ENCODE measurements at regions not wholly inside any gene's neighbourhood (a gene's known extent, or its start where the extent isn't known, plus 50 kb on each side); places are given as distances from the start of the nearest gene placed in this dataset.
A peak's percentile ranks its signal among the peaks of the same experiment; 100 is the strongest.
"Not testable (repeated sequence)": the region's sequence is repeated elsewhere in the genome, so short reads cannot be mapped to it uniquely, and the experiment has no call there.

GRCh38 chr14:35988972-35989690 lies 163.0 kb downstream of the BRMS1L start:
- ATAC-seq (no peak), DNase-seq (no peak)

GRCh38 chr14:35988550-35988949 lies 162.4 kb downstream of the BRMS1L start:
- ATAC-seq (no peak), DNase-seq (no peak)

GRCh38 chr14:35987731-35988130 lies 161.6 kb downstream of the BRMS1L start:
- DNase-seq (no peak), ATAC-seq (no peak)

GRCh38 chr14:35986219-35986573 lies 160.1 kb downstream of the BRMS1L start:
- ATAC-seq (no peak), DNase-seq (no peak)

- ATAC-seq = peak; percentile 53
- DNase-seq = no peak
Observed at GRCh38 chr14:35985474-35986218, 159.5 kb downstream of the BRMS1L start.

- DNase-seq = no peak
- no peak for ATAC-seq
Observed at GRCh38 chr14:35979531-35979930, 153.4 kb downstream of the BRMS1L start.

- ATAC-seq = no peak
- DNase-seq = no peak
Observed at GRCh38 chr14:35978561-35978960, 152.4 kb downstream of the BRMS1L start.

- ATAC-seq = no peak
- DNase-seq = no peak
Observed at GRCh38 chr14:35975814-35976213, 149.7 kb downstream of the BRMS1L start.

- DNase-seq (no peak), ATAC-seq (no peak)
Observed at GRCh38 chr14:35973770-35974169, 147.6 kb downstream of the BRMS1L start.

GRCh38 chr14:35971965-35972630 lies 146.0 kb downstream of the BRMS1L start:
- ATAC-seq (no peak), DNase-seq (no peak)

- ATAC-seq (no peak), DNase-seq (no peak)
Observed at GRCh38 chr14:35969310-35969709, 143.2 kb downstream of the BRMS1L start.

GRCh38 chr14:35965400-35965799 lies 139.3 kb downstream of the BRMS1L start:
- ATAC-seq = no peak
- no peak for DNase-seq

GRCh38 chr14:35964697-35965286 lies 138.7 kb downstream of the BRMS1L start:
- no peak for DNase-seq
- ATAC-seq = no peak

GRCh38 chr14:35963209-35963608 lies 137.1 kb downstream of the BRMS1L start:
- ATAC-seq (no peak), DNase-seq (no peak)

- DNase-seq (no peak), ATAC-seq (no peak)
Observed at GRCh38 chr14:35961697-35962274, 135.6 kb downstream of the BRMS1L start.

GRCh38 chr14:35959835-35960234 lies 133.7 kb downstream of the BRMS1L start:
- no peak for DNase-seq
- ATAC-seq = no peak

- DNase-seq (no peak), ATAC-seq (no peak)
Observed at GRCh38 chr14:35958499-35958898, 132.4 kb downstream of the BRMS1L start.

- ATAC-seq = no peak
- DNase-seq = no peak
Observed at GRCh38 chr14:35956376-35957085, 130.4 kb downstream of the BRMS1L start.

- ATAC-seq (no peak), DNase-seq (no peak)
Observed at GRCh38 chr14:35952584-35952983, 126.4 kb downstream of the BRMS1L start.

- no peak for DNase-seq
- no peak for ATAC-seq
Observed at GRCh38 chr14:35949920-35950513, 123.9 kb downstream of the BRMS1L start.

- DNase-seq, ATAC-seq: not testable (repeated sequence)
Observed at GRCh38 chr14:35947983-35948382, 121.8 kb downstream of the BRMS1L start.

All from stimulated activated naive CD8-positive, alpha-beta T cell treated with anti-CD3 and anti-CD28 coated beads, Interleukin-15, Interleukin-2, amounts not matched to agents 100 U/mL and 50 U/mL, for 24 hours (primary cell).